ENCODE measurements at regions not wholly inside any gene's neighbourhood (a gene's known extent, or its start where the extent isn't known, plus 50 kb on each side); places are given as distances from the start of the nearest gene placed in this dataset.

GRCh38 chr13:74409551-74409950 is 275.3 kb upstream of the KLF12 start:
- no peak for DNase-seq (ENCODE audit: low read depth in 2 of 2)

GRCh38 chr13:74406420-74406819 is 272.2 kb upstream of the KLF12 start:
- no peak for DNase-seq (ENCODE audit: low read depth in 2 of 2)

- DNase-seq (ENCODE audit: low read depth in 2 of 2) = no peak
These were observed 264.4 kb upstream of the KLF12 start for GRCh38 chr13:74398599-74398998.

- DNase-seq (ENCODE audit: low read depth in 2 of 2) = no peak
These were observed 254.9 kb upstream of the KLF12 start for GRCh38 chr13:74389056-74389455.

- DNase-seq (ENCODE audit: low read depth in 2 of 2) = no peak
These were observed 254.4 kb upstream of the KLF12 start for GRCh38 chr13:74388626-74389025.

GRCh38 chr13:74372511-74372910 is 238.3 kb upstream of the KLF12 start:
- DNase-seq (ENCODE audit: low read depth in 2 of 2) = no peak

- DNase-seq (ENCODE audit: low read depth in 2 of 2) = no peak
These were observed 233.0 kb upstream of the KLF12 start for GRCh38 chr13:74367193-74367592.

- DNase-seq (ENCODE audit: low read depth in 2 of 2) = no peak
These were observed 227.1 kb upstream of the KLF12 start for GRCh38 chr13:74361274-74361673.

- DNase-seq (ENCODE audit: low read depth in 2 of 2) = no peak
These were observed 212.8 kb upstream of the KLF12 start for GRCh38 chr13:74346960-74347359.

GRCh38 chr13:74338341-74338740 is 204.1 kb upstream of the KLF12 start:
- DNase-seq (ENCODE audit: low read depth in 2 of 2) = no peak

- DNase-seq (ENCODE audit: low read depth in 2 of 2) = no peak
These were observed 202.3 kb upstream of the KLF12 start for GRCh38 chr13:74336546-74336945.

GRCh38 chr13:74335370-74335769 is 201.2 kb upstream of the KLF12 start:
- no peak for DNase-seq (ENCODE audit: low read depth in 2 of 2)

GRCh38 chr13:74329962-74330361 is 195.8 kb upstream of the KLF12 start:
- no peak for DNase-seq (ENCODE audit: low read depth in 2 of 2)

GRCh38 chr13:74325106-74325505 is 190.9 kb upstream of the KLF12 start:
- no peak for DNase-seq (ENCODE audit: low read depth in 2 of 2)

GRCh38 chr13:74324338-74324737 is 190.1 kb upstream of the KLF12 start:
- no peak for DNase-seq (ENCODE audit: low read depth in 2 of 2)

- DNase-seq (ENCODE audit: low read depth in 2 of 2) = no peak
These were observed 188.4 kb upstream of the KLF12 start for GRCh38 chr13:74322562-74322961.

GRCh38 chr13:74320282-74320681 is 186.1 kb upstream of the KLF12 start:
- DNase-seq (ENCODE audit: low read depth in 2 of 2) = no peak

GRCh38 chr13:74316547-74316946 is 182.3 kb upstream of the KLF12 start:
- no peak for DNase-seq (ENCODE audit: low read depth in 2 of 2)

- no peak for DNase-seq (ENCODE audit: low read depth in 2 of 2)
These were observed 172.3 kb upstream of the KLF12 start for GRCh38 chr13:74306496-74306895.

GRCh38 chr13:74305876-74306275 is 171.7 kb upstream of the KLF12 start:
- DNase-seq (ENCODE audit: low read depth in 2 of 2) = no peak

GRCh38 chr13:74301258-74301935 is 167.2 kb upstream of the KLF12 start:
- DNase-seq (ENCODE audit: low read depth in 2 of 2) = no peak

GRCh38 chr13:74300162-74300561 is 166.0 kb upstream of the KLF12 start:
- DNase-seq (ENCODE audit: low read depth in 2 of 2) = no peak

GRCh38 chr13:74299721-74300120 is 165.5 kb upstream of the KLF12 start:
- no peak for DNase-seq (ENCODE audit: low read depth in 2 of 2)

- DNase-seq (ENCODE audit: low read depth in 2 of 2) = no peak
These were observed 164.7 kb upstream of the KLF12 start for GRCh38 chr13:74298923-74299322.

Data from stimulated activated CD4-positive, alpha-beta T cell treated with anti-CD3 and anti-CD28 coated beads, Interleukin-1b, Interleukin-23, amount 100 ng/mL, for 4 hours (primary cell).